HK-2 (cell line): ENCODE measurements at regions not wholly inside any gene's neighbourhood (a gene's known extent, or its start where the extent isn't known, plus 50 kb on each side); places are given as distances from the start of the nearest gene placed in this dataset.

Experiments used
- DNase-seq: peaks from one replicate; pipeline ENCODE4 v3.0.0-alpha.2; 2018; ENCODE audit not compliant: unreplicated experiment

- no peak for DNase-seq
These were observed 334.1 kb upstream of the RGS6 start for GRCh38 chr14:71597955-71598660.

DNA sequence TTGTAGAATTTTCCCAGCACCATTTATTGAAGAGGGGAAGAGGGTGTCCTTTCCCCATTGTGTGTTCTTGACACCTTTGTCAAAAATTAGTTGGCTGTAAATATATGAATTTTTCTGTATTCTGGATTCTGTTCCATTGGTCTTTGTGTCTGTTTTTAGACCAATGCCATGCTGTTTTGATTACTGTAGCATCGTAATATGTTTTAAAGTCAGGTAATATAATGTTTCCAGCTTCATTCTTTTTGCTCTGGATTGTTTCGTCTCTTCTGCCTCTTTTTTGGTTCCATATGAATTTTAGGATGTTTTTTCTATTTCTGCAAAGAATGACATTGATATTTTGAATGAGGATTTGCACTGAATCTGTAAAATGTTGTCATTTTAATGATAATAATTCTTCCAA is 331.9 kb upstream of the RGS6 start:
- no peak for DNase-seq

DNA sequence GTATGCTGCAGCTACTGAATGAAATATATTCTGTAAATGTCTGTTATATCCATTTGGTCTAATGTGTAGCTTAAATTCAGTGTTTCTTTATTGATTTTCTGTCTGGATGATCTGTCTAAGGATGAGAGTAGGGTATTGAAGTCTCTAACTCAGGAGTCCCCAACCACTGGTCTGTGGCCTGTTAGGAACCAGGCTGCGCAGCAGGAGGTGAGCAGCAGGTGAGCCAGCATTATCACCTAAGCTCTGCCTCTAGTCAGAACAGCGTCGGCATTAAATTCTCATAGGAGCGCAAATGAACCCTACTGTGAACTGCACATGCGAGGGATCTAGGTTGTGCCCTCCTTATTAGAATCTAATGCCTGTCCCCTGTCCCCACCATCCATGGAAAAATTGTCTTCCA is 329.7 kb upstream of the RGS6 start:
- no peak for DNase-seq

DNA sequence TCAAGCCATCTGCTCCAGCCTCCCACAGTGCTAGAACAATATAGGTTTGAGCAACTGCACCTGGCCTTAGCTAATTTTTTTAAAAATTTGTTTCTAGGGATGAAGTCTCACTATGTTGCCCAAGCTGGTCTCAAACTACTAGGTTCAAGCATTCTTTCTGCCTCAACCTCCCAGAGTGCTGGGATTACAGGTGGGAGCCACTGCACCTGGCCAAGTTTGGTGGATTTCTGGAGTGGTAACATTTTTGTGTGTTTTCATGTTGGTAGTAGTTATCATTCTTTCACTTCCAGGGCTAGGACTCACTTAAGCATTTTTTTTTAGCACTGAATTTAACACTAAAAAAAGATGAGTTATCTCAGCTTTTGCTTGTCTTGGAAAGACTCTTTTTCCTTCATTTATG is 328.0 kb upstream of the RGS6 start:
- DNase-seq = no peak

- no peak for DNase-seq
These were observed 326.2 kb upstream of the RGS6 start for GRCh38 chr14:71606064-71606463.

DNA sequence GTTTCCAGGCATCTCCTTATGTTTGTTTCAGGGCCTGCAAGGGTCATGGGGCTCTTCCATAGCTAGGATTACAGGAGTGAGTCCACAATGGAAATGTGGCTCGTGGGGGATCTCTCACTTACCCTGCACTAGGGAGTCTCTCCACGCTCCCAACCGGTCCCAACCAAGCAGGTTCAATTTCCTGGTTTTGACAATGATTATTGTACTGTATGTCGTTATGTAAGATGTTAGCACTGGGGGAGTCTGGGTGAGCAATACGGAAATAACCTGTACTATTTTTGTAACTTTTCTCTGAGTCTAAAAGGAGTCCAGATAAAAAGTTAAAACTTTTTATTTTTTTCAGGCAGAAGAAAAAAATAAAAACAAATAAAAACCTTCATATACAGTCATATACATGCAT is 325.7 kb upstream of the RGS6 start:
- no peak for DNase-seq

GRCh38 chr14:71607056-71607455 is 325.2 kb upstream of the RGS6 start:
- no peak for DNase-seq

- no peak for DNase-seq
These were observed 322.1 kb upstream of the RGS6 start for GRCh38 chr14:71610149-71610548.

DNA sequence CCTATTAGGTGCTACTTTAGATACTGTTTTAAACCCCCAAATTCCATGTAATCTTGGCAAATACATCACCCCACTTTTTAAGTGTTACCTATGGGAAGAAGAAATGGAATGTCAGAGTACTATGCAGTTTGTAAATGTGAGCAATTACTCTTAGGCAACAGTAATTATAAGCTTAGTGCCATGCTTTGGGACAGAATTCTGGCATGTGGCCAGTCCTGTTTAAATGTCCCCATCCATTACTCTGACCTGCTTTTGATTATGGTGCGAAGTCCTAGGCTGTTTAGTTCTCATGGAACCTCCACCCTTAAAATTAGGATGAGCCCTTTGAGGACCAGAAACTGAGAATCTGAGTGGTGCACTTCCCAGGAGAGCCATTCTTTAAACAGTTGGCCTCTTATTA is 321.4 kb upstream of the RGS6 start:
- no peak for DNase-seq

GRCh38 chr14:71613168-71613567 is 319.1 kb upstream of the RGS6 start:
- DNase-seq = no peak

GRCh38 chr14:71616013-71616412 is 316.2 kb upstream of the RGS6 start:
- no peak for DNase-seq

DNA sequence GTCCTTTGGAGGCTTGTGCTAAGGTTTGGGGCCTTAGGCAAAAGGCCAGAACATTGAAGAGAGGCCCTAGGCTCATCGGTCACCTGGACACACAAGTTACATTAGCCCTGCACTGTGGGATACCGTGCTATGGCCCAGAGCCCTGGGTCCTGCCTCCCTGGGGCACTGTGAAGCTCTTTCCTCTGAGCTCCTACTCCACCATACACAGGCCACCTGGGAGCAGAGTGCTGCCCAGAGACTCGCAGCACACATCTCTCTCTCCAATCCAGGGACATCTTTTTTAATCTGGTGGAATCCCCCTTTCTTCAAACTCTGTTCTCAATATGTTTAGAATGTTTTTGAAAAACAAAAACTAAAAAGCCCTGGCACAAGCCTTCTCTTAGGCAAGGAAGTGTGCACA is 314.2 kb upstream of the RGS6 start:
- DNase-seq = no peak

DNA sequence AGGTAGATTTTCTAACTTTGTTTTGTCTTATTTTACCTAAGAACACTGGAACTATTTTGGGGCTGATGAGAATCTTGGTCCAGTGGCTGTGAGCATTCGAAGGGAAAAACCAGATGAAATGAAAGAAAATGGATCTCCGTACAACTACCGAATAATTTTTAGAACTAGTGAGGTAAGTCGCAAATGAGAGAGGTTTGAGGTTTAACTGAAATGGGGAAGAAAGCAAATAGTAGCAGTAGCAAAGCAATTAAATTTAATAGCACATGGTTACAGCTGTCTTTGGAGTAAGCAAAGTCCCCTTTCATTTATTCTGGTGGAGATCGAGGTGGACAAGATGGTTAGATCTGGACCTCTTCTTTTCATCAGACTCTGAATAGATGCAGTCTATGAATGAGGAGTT is 313.5 kb upstream of the RGS6 start:
- no peak for DNase-seq

GRCh38 chr14:71619472-71619871 is 312.8 kb upstream of the RGS6 start:
- DNase-seq = no peak

DNA sequence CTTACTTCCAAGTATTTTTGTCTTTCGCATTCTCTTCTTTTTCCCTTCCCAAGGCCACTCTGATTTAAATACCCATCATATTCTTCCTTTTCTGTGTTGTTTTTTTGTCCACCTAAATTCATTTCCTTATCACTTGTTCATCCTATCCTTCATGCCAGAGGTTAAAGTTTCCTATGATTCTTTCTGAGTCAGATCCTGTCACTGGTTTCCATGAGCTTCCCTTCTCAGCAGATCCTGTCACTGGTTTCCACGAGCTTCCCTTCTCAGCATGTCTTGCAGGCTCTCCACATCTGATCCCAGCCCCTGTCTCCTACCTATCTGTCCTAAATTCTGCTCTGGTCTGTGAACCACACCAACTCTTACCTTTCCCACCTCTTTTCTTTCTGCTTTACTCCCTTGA is 311.8 kb upstream of the RGS6 start:
- no peak for DNase-seq

DNA sequence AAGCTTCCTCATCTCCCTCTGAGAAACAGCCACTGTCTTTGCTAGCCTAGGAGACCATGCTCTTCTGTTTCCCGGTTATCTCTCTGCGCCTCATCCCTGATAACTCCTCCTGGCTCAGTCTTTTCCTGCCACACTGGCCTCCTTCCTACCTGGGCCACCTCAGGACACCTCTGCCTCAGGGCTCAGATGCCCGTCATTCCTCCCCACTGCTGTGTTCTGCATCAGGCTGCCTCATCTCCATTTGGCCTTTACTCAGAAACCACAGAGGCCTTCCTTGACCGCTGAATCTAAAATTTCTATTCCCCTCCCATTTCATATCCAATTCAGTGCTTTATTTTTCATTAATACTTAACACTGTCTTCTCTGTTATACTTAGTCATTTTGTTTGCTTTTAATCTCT is 311.0 kb upstream of the RGS6 start:
- no peak for DNase-seq

DNA sequence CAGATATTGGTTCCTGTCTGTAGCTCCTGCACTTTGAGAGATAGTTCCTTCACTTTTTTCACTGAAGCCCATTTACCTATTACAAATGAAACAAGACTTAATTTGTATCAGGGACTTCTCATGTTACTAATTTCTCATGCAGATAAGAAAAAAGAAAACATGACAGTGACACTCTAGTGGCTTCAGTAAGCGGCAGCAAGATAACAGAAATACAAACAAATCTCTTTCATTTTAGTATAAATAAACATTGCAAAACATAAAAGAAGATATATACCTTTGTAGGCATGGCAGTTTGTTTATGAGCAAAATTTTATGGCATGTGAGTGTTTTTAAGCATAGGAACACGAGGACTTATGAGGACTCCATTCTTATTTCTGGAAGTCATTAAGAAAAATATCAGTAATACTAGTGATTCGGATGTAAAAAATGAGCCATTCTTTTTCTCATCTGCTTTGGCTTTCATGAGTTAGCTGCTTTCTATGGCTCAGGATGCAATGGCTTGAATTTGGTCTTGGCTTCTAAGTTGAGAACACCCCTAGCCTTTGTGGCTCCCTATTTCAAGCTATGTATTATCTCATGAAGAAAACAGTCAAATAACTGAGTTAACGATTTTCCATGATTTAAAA is 310.1 kb upstream of the RGS6 start:
- no peak for DNase-seq

DNA sequence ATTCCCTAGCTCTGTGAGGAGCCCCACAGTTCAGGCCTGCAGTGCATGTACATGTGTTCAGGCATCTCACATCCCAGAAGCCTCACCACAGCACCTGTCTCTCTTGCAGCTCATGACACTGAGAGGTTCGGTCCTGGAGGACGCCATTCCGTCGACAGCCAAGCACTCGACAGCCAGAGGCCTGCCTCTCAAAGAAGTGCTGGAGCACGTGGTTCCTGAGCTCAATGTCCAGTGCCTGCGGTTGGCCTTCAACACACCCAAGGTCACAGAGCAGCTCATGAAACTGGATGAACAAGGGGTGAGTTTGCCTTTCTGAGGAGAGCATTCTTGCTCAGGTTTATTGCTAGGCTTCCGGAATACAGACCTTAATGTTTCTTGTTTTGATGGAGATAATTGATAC is 308.3 kb upstream of the RGS6 start:
- no peak for DNase-seq

- DNase-seq = no peak
These were observed 307.1 kb upstream of the RGS6 start for GRCh38 chr14:71625175-71625574.

DNA sequence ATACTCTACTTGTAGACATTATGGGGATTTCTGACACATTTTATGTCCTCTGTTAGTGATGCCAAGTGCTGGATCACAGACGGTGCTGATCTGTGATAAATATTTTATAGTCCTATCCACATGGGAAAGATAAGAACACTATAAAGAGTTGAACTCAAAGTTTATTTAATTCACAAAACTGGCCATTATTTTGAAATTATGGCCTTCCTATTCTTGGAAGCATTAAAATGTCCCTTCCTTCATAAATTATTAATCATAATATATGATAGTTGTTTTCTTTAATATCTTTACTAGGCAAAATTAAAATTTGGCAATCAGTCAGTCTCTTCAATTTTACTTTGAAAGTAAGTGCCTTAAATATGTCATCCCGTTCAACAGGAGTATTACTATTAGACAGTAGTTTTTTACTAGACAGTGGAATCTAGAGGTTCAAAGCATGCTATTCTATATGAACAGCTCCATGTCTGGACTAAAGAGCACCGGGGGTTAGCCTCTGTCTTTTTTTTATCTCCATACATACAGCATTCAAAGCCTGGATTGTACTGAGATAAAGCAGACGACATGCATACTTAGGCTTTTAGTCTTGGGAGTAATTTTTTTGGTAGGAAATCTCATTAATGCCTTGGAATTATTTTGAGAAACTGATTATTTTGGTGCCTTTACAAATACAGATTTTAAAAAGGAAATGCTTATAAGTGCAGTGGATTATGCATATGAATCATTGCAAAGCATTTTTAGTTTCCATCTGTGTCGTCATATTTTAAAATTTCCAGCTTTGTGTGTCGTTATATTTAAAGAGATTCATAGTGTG is 306.1 kb upstream of the RGS6 start:
- no peak for DNase-seq

DNA sequence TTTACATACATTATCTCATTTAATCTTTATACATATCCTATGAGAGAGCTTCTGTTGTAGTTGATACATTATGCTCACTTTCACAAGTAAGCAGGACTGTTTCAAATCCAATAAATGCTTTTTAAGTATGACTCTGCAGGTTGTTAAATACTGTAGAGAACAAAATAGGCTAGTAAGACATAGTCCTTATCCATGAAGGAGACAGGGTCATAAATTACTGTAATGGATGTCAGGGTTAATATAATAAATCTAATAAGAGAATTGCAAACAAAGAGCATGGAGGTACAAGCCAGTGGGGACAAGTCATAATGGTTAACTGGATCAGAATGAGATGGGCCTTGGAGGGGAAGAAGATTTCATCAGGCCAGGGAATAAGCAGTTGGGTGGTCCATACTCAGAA is 303.8 kb upstream of the RGS6 start:
- DNase-seq = no peak

- DNase-seq = no peak
These were observed 303.0 kb upstream of the RGS6 start for GRCh38 chr14:71629250-71629649.
